ENCODE measurements at regions not wholly inside any gene's neighbourhood (a gene's known extent, or its start where the extent isn't known, plus 50 kb on each side); places are given as distances from the start of the nearest gene placed in this dataset.

- TF ChIP-seq FOXP1 (CRISPR knock-in tag; IDR thresholded peaks at IDR 0.05; ENCODE audit: borderline replicate concordance) (no peak), FOXK1 (CRISPR knock-in tag; IDR thresholded peaks at IDR 0.05) (no peak), TEAD4 (CRISPR knock-in tag; IDR thresholded peaks at IDR 0.05) (no peak), TP53 (CRISPR knock-in tag; IDR thresholded peaks at IDR 0.05) (no peak), JUN (CRISPR knock-in tag; IDR thresholded peaks at IDR 0.05) (no peak), NFYB (CRISPR knock-in tag; conservative IDR thresholded peaks at IDR 0.05; ENCODE audit: low read depth) (no peak), IRF1 (CRISPR knock-in tag; IDR thresholded peaks at IDR 0.05) (no peak), IRF2 (CRISPR knock-in tag; IDR thresholded peaks at IDR 0.05; ENCODE audit: borderline replicate concordance, low read depth) (no peak), ZNF512 (CRISPR knock-in tag; IDR thresholded peaks at IDR 0.05; ENCODE audit: borderline replicate concordance) (no peak)
- TF ChIP-seq, protein P1, sequence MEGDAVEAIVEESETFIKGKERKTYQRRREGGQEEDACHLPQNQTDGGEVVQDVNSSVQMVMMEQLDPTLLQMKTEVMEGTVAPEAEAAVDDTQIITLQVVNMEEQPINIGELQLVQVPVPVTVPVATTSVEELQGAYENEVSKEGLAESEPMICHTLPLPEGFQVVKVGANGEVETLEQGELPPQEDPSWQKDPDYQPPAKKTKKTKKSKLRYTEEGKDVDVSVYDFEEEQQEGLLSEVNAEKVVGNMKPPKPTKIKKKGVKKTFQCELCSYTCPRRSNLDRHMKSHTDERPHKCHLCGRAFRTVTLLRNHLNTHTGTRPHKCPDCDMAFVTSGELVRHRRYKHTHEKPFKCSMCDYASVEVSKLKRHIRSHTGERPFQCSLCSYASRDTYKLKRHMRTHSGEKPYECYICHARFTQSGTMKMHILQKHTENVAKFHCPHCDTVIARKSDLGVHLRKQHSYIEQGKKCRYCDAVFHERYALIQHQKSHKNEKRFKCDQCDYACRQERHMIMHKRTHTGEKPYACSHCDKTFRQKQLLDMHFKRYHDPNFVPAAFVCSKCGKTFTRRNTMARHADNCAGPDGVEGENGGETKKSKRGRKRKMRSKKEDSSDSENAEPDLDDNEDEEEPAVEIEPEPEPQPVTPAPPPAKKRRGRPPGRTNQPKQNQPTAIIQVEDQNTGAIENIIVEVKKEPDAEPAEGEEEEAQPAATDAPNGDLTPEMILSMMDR (IDR thresholded peaks at IDR 0.05): no peak
- TF ChIP-seq, protein P2, sequence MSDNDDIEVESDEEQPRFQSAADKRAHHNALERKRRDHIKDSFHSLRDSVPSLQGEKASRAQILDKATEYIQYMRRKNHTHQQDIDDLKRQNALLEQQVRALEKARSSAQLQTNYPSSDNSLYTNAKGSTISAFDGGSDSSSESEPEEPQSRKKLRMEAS (CRISPR knock-in tag; IDR thresholded peaks at IDR 0.05): no peak
- TF ChIP-seq, protein P3, sequence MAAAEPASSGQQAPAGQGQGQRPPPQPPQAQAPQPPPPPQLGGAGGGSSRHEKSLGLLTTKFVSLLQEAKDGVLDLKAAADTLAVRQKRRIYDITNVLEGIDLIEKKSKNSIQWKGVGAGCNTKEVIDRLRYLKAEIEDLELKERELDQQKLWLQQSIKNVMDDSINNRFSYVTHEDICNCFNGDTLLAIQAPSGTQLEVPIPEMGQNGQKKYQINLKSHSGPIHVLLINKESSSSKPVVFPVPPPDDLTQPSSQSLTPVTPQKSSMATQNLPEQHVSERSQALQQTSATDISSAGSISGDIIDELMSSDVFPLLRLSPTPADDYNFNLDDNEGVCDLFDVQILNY (CRISPR knock-in tag; IDR thresholded peaks at IDR 0.05): no peak
Measured at GRCh38 chr14:29169408-29169807, 402.8 kb downstream of the FOXG1 start.

All from WTC11 (cell line).